ENCODE measurements at regions not wholly inside any gene's neighbourhood (a gene's known extent, or its start where the extent isn't known, plus 50 kb on each side); places are given as distances from the start of the nearest gene placed in this dataset.

DNA sequence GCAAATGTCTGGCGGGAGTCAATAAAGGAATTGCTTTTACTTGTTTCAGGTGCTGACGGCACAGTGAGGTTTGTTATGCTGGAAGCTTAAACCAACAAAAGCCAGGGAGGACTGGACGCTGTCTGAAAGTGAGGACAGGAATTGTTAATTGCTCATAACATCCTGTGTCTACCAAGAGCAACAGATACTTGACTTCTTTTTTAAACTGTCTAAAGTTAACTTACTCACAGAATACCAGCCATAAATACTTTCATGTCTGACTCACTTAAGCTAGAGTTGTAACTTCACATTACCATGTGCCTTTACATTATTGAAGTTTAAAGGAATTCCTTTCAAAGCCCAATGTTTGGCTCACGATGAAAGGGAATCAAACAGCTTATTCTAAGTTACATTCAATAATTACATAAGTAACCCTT is 252.7 kb upstream of the SHH start:
- no peak overlapping the region for H3K4me2 ChIP-seq
- DNase-seq (ENCODE audit: low spot score), result no peak
- no peak overlapping the region for H3K27ac ChIP-seq (ENCODE audit: low read depth)
- Mint-ChIP-seq H3K27me3 (ENCODE audit: insufficient read depth, low read depth, poor library complexity) (peaks cover 16% of the 10 kb centered on the region), H3K36me3 (ENCODE audit: low read depth) (peaks cover 3% of the 10 kb centered on the region; the same call in 2 of the 3 replicates), H3K4me3 (no peak overlapping the region), H3K4me1 (no peaks in the 10 kb centered on the region; the same call in 2 of the 3 replicates), H3K9me3 (peaks cover 31% of the 10 kb centered on the region), H3K27ac (no peak overlapping the region)
- no peak overlapping the region for H3K4me3 ChIP-seq
- no peak for ATAC-seq
- H3K4me1 ChIP-seq (ENCODE audit: insufficient read depth), result no peaks in the 10 kb centered on the region
- TF ChIP-seq ZNF331 (CRISPR knock-in tag; IDR thresholded peaks at IDR 0.05; ENCODE audit: low read depth) (no peak), STAT1 (IDR thresholded peaks at IDR 0.05; ENCODE audit: unreplicated experiment) (no peak), POLR2AphosphoS5 (IDR thresholded peaks at IDR 0.05; ENCODE audit: low read depth) (no peak), JUNB (IDR thresholded peaks at IDR 0.05; ENCODE audit: unreplicated experiment) (no peak), ZNF114 (CRISPR knock-in tag; IDR thresholded peaks at IDR 0.05) (no peak), NANOG (IDR thresholded peaks at IDR 0.05; ENCODE audit: borderline replicate concordance) (no peak), EZH2 (IDR thresholded peaks at IDR 0.05; ENCODE audit: low read depth, unreplicated experiment) (no peak), CREB1 (CRISPR knock-in tag; IDR thresholded peaks at IDR 0.05; ENCODE audit: low read depth) (no peak), EZH2phosphoT487 (IDR thresholded peaks at IDR 0.05; ENCODE audit: unreplicated experiment) (no peak)
- TF ChIP-seq, protein P1, sequence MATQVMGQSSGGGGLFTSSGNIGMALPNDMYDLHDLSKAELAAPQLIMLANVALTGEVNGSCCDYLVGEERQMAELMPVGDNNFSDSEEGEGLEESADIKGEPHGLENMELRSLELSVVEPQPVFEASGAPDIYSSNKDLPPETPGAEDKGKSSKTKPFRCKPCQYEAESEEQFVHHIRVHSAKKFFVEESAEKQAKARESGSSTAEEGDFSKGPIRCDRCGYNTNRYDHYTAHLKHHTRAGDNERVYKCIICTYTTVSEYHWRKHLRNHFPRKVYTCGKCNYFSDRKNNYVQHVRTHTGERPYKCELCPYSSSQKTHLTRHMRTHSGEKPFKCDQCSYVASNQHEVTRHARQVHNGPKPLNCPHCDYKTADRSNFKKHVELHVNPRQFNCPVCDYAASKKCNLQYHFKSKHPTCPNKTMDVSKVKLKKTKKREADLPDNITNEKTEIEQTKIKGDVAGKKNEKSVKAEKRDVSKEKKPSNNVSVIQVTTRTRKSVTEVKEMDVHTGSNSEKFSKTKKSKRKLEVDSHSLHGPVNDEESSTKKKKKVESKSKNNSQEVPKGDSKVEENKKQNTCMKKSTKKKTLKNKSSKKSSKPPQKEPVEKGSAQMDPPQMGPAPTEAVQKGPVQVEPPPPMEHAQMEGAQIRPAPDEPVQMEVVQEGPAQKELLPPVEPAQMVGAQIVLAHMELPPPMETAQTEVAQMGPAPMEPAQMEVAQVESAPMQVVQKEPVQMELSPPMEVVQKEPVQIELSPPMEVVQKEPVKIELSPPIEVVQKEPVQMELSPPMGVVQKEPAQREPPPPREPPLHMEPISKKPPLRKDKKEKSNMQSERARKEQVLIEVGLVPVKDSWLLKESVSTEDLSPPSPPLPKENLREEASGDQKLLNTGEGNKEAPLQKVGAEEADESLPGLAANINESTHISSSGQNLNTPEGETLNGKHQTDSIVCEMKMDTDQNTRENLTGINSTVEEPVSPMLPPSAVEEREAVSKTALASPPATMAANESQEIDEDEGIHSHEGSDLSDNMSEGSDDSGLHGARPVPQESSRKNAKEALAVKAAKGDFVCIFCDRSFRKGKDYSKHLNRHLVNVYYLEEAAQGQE (IDR thresholded peaks at IDR 0.05; ENCODE audit: unreplicated experiment), result no peak
- TF ChIP-seq, protein P2, sequence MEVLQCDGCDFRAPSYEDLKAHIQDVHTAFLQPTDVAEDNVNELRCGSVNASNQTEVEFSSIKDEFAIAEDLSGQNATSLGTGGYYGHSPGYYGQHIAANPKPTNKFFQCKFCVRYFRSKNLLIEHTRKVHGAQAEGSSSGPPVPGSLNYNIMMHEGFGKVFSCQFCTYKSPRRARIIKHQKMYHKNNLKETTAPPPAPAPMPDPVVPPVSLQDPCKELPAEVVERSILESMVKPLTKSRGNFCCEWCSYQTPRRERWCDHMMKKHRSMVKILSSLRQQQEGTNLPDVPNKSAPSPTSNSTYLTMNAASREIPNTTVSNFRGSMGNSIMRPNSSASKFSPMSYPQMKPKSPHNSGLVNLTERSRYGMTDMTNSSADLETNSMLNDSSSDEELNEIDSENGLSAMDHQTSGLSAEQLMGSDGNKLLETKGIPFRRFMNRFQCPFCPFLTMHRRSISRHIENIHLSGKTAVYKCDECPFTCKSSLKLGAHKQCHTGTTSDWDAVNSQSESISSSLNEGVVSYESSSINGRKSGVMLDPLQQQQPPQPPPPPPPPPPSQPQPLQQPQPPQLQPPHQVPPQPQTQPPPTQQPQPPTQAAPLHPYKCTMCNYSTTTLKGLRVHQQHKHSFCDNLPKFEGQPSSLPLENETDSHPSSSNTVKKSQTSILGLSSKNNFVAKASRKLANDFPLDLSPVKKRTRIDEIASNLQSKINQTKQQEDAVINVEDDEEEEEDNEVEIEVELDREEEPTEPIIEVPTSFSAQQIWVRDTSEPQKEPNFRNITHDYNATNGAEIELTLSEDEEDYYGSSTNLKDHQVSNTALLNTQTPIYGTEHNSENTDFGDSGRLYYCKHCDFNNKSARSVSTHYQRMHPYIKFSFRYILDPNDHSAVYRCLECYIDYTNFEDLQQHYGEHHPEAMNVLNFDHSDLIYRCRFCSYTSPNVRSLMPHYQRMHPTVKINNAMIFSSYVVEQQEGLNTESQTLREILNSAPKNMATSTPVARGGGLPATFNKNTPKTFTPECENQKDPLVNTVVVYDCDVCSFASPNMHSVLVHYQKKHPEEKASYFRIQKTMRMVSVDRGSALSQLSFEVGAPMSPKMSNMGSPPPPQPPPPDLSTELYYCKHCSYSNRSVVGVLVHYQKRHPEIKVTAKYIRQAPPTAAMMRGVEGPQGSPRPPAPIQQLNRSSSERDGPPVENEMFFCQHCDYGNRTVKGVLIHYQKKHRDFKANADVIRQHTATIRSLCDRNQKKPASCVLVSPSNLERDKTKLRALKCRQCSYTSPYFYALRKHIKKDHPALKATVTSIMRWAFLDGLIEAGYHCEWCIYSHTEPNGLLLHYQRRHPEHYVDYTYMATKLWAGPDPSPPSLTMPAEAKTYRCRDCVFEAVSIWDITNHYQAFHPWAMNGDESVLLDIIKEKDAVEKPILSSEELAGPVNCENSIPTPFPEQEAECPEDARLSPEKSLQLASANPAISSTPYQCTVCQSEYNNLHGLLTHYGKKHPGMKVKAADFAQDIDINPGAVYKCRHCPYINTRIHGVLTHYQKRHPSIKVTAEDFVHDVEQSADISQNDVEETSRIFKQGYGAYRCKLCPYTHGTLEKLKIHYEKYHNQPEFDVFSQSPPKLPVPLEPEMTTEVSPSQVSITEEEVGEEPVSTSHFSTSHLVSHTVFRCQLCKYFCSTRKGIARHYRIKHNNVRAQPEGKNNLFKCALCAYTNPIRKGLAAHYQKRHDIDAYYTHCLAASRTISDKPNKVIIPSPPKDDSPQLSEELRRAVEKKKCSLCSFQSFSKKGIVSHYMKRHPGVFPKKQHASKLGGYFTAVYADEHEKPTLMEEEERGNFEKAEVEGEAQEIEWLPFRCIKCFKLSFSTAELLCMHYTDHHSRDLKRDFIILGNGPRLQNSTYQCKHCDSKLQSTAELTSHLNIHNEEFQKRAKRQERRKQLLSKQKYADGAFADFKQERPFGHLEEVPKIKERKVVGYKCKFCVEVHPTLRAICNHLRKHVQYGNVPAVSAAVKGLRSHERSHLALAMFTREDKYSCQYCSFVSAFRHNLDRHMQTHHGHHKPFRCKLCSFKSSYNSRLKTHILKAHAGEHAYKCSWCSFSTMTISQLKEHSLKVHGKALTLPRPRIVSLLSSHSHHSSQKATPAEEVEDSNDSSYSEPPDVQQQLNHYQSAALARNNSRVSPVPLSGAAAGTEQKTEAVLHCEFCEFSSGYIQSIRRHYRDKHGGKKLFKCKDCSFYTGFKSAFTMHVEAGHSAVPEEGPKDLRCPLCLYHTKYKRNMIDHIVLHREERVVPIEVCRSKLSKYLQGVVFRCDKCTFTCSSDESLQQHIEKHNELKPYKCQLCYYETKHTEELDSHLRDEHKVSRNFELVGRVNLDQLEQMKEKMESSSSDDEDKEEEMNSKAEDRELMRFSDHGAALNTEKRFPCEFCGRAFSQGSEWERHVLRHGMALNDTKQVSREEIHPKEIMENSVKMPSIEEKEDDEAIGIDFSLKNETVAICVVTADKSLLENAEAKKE (CRISPR knock-in tag; IDR thresholded peaks at IDR 0.05), result no peak
- TF ChIP-seq, protein P3, sequence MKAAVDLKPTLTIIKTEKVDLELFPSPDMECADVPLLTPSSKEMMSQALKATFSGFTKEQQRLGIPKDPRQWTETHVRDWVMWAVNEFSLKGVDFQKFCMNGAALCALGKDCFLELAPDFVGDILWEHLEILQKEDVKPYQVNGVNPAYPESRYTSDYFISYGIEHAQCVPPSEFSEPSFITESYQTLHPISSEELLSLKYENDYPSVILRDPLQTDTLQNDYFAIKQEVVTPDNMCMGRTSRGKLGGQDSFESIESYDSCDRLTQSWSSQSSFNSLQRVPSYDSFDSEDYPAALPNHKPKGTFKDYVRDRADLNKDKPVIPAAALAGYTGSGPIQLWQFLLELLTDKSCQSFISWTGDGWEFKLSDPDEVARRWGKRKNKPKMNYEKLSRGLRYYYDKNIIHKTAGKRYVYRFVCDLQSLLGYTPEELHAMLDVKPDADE (IDR thresholded peaks at IDR 0.05), result no peak
- TF ChIP-seq, protein P4, sequence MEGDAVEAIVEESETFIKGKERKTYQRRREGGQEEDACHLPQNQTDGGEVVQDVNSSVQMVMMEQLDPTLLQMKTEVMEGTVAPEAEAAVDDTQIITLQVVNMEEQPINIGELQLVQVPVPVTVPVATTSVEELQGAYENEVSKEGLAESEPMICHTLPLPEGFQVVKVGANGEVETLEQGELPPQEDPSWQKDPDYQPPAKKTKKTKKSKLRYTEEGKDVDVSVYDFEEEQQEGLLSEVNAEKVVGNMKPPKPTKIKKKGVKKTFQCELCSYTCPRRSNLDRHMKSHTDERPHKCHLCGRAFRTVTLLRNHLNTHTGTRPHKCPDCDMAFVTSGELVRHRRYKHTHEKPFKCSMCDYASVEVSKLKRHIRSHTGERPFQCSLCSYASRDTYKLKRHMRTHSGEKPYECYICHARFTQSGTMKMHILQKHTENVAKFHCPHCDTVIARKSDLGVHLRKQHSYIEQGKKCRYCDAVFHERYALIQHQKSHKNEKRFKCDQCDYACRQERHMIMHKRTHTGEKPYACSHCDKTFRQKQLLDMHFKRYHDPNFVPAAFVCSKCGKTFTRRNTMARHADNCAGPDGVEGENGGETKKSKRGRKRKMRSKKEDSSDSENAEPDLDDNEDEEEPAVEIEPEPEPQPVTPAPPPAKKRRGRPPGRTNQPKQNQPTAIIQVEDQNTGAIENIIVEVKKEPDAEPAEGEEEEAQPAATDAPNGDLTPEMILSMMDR (conservative IDR thresholded peaks at IDR 0.05; ENCODE audit: low read depth in 2 of 2), result no peak
- no peaks in the 10 kb centered on the region for H3K27me3 ChIP-seq (ENCODE audit: insufficient read depth)
- H3K36me3 ChIP-seq (ENCODE audit: insufficient read depth), result no peaks in the 10 kb centered on the region
- H2AFZ ChIP-seq, result no peak overlapping the region
- H4K20me1 ChIP-seq (replicated peaks; ENCODE audit: insufficient read depth), result no peaks in the 10 kb centered on the region
- no peaks in the 10 kb centered on the region for H3K79me2 ChIP-seq (replicated peaks; ENCODE audit: insufficient read depth)
- H3K9me2 ChIP-seq (ENCODE audit: insufficient read depth), result no peaks in the 10 kb centered on the region
- H3F3A ChIP-seq (replicated peaks; ENCODE audit: low read depth), result peaks cover 8% of the 10 kb centered on the region

All from GM23338 (cell line).